ENCODE measurements at regions not wholly inside any gene's neighbourhood (a gene's known extent, or its start where the extent isn't known, plus 50 kb on each side); places are given as distances from the start of the nearest gene placed in this dataset.

DNA sequence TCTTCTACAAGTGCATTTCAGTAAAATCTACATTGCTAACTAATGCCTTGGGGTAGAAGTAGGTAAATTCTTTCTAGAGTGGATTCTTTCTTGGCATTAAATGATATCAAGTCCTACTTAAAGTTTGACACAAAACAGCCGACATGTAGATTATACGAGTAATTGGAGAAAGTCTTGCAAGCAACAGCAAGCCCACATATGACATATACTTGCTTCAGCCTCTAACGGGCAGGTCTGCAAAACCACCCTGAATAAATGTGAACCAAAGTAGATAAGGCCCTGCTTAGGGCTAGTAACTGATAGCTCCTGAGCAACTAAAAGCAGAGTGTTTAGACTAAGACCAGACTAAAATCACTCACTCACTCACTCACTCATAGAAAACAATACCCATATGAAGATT, 203.2 kb downstream of the LTN1 start:
- no peaks in the 10 kb centered on the region for H3F3A ChIP-seq (ENCODE audit: insufficient read depth)
- H3K27me3 ChIP-seq (ENCODE audit: low read length): no peaks in the 10 kb centered on the region
- H2AFZ ChIP-seq (ENCODE audit: low read depth, low read length, severe bottlenecking): no peak overlapping the region
- H4K20me1 ChIP-seq (ENCODE audit: low read depth, low read length): no peaks in the 10 kb centered on the region
- no peak overlapping the region for H3K27ac ChIP-seq (ENCODE audit: low read depth, low read length)
- no peaks in the 10 kb centered on the region for H3K9me2 ChIP-seq (replicated peaks; ENCODE audit: insufficient read depth, low read length)
- no peak overlapping the region for H3K9ac ChIP-seq (ENCODE audit: low read length)
- H3K4me2 ChIP-seq (ENCODE audit: low read depth, low read length, poor library complexity, severe bottlenecking): no peak overlapping the region
- no peaks in the 10 kb centered on the region for H3K9me3 ChIP-seq (ENCODE audit: insufficient read depth, low read length)
- no peaks in the 10 kb centered on the region for H3K36me3 ChIP-seq (ENCODE audit: low read length)
- H3K79me2 ChIP-seq (ENCODE audit: insufficient read depth, low read length): no peaks in the 10 kb centered on the region
- no peak for TF ChIP-seq EZH2phosphoT487 (conservative IDR thresholded peaks at IDR 0.05; ENCODE audit: low read length)
- TF ChIP-seq, protein P1, sequence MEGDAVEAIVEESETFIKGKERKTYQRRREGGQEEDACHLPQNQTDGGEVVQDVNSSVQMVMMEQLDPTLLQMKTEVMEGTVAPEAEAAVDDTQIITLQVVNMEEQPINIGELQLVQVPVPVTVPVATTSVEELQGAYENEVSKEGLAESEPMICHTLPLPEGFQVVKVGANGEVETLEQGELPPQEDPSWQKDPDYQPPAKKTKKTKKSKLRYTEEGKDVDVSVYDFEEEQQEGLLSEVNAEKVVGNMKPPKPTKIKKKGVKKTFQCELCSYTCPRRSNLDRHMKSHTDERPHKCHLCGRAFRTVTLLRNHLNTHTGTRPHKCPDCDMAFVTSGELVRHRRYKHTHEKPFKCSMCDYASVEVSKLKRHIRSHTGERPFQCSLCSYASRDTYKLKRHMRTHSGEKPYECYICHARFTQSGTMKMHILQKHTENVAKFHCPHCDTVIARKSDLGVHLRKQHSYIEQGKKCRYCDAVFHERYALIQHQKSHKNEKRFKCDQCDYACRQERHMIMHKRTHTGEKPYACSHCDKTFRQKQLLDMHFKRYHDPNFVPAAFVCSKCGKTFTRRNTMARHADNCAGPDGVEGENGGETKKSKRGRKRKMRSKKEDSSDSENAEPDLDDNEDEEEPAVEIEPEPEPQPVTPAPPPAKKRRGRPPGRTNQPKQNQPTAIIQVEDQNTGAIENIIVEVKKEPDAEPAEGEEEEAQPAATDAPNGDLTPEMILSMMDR (IDR thresholded peaks at IDR 0.05; ENCODE audit: insufficient read depth, low read length, poor library complexity, severe bottlenecking): no peak
- H3K4me3 ChIP-seq (ENCODE audit: insufficient read depth, low read length, poor library complexity, severe bottlenecking): no peak overlapping the region

DNA sequence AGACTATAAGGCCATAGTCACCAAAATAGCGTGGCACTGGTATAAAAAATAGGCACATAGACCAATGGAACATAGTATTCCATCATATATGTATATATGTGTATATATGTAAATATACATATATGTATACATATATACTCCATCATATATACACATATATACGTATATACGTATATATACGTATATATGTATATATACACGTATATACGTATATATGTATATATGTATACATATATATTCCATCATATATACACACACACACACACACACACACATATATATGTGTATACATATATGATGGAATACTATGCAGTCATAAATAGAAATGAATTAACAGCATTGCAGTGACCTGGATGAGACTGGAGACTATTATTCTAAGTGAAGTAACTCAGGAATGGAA, 204.6 kb downstream of the LTN1 start:
- Histone ChIP-seq H4K20me1 (ENCODE audit: low read depth, low read length) (no peaks in the 10 kb centered on the region), H3F3A (ENCODE audit: insufficient read depth) (no peaks in the 10 kb centered on the region), H3K27me3 (ENCODE audit: low read length) (no peaks in the 10 kb centered on the region), H3K9me2 (replicated peaks; ENCODE audit: insufficient read depth, low read length) (no peaks in the 10 kb centered on the region), H3K9me3 (ENCODE audit: insufficient read depth, low read length) (no peaks in the 10 kb centered on the region), H3K27ac (ENCODE audit: low read depth, low read length) (no peak overlapping the region), H3K36me3 (ENCODE audit: low read length) (no peaks in the 10 kb centered on the region), H2AFZ (ENCODE audit: low read depth, low read length, severe bottlenecking) (no peak overlapping the region), H3K4me3 (ENCODE audit: insufficient read depth, low read length, poor library complexity, severe bottlenecking) (no peak overlapping the region), H3K4me2 (ENCODE audit: low read depth, low read length, poor library complexity, severe bottlenecking) (no peak overlapping the region), H3K9ac (ENCODE audit: low read length) (no peak overlapping the region), H3K79me2 (ENCODE audit: insufficient read depth, low read length) (no peaks in the 10 kb centered on the region)
- TF ChIP-seq, protein P1 (IDR thresholded peaks at IDR 0.05; ENCODE audit: insufficient read depth, low read length, poor library complexity, severe bottlenecking): no peak
- no peak for TF ChIP-seq EZH2phosphoT487 (conservative IDR thresholded peaks at IDR 0.05; ENCODE audit: low read length)

DNA sequence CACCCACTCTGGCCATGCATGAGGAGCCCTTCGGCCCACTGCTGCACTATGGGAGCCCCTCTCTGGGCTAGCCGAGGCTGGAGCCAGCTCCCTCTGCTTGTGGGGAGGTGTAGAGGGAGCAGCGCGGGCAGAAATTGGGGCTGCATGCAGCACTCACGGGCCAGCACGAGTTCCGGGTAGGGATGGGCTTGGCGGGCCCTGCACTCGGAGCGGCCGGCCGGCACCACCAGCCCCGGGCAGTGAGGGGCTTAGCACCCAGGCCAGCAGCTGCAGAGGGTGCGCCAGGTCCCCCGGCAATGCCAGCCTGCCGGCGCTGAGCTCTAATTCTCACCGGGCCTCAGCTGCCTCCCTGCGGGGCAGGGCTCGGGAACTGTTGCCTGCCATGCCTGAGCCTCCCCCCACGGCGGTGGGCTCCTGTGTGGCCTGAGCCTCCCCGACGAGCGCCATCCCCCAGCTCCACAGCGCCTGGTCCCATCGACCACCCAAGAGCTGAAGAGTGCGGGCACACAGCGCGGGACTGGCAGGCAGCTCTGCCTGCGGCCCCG, 209.0 kb downstream of the LTN1 start:
- no peaks in the 10 kb centered on the region for H3K27me3 ChIP-seq (ENCODE audit: low read length)
- H3K79me2 ChIP-seq (ENCODE audit: insufficient read depth, low read length): no peaks in the 10 kb centered on the region
- no peaks in the 10 kb centered on the region for H3K36me3 ChIP-seq (ENCODE audit: low read length)
- H3K9me2 ChIP-seq (replicated peaks; ENCODE audit: insufficient read depth, low read length): no peaks in the 10 kb centered on the region
- TF ChIP-seq, protein P1 (IDR thresholded peaks at IDR 0.05; ENCODE audit: insufficient read depth, low read length, poor library complexity, severe bottlenecking): no peak
- no peak for TF ChIP-seq EZH2phosphoT487 (conservative IDR thresholded peaks at IDR 0.05; ENCODE audit: low read length)
- no peaks in the 10 kb centered on the region for H3K9me3 ChIP-seq (ENCODE audit: insufficient read depth, low read length)
- H4K20me1 ChIP-seq (ENCODE audit: low read depth, low read length): no peaks in the 10 kb centered on the region
- no peaks in the 10 kb centered on the region for H3F3A ChIP-seq (ENCODE audit: insufficient read depth)
- H3K4me3 ChIP-seq (ENCODE audit: insufficient read depth, low read length, poor library complexity, severe bottlenecking): no peak overlapping the region
- H3K4me2 ChIP-seq (ENCODE audit: low read depth, low read length, poor library complexity, severe bottlenecking): no peak overlapping the region
- no peak overlapping the region for H2AFZ ChIP-seq (ENCODE audit: low read depth, low read length, severe bottlenecking)
- H3K9ac ChIP-seq (ENCODE audit: low read length): no peak overlapping the region
- H3K27ac ChIP-seq (ENCODE audit: low read depth, low read length): no peak overlapping the region
